ENCODE measurements at regions not wholly inside any gene's neighbourhood (a gene's known extent, or its start where the extent isn't known, plus 50 kb on each side); places are given as distances from the start of the nearest gene placed in this dataset.

DNA sequence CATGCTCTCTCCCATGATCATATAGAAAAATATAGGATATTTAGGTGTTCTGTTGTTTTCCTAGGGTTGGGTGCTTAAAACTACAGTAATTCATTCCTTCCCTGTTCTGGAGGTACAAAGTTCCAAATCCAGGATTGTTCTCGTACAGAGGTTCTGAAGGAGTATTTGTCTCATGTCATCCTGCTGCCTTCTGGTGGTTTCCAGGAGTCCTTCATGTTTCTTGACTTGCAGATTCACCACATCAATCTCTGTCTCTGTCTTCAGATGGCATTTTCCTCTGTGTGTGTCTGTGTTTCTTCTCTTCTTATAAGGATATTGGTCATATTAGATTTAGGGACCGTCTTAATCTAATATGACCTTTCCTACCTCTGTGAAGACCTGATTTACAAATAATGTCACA lies 397.9 kb downstream of the NYAP2 start:
- ATAC-seq (no peak), DNase-seq (no peak)
- H3K36me3 ChIP-seq (ENCODE audit: low read depth) = no peaks in the 10 kb centered on the region
- TF ChIP-seq, protein P1, sequence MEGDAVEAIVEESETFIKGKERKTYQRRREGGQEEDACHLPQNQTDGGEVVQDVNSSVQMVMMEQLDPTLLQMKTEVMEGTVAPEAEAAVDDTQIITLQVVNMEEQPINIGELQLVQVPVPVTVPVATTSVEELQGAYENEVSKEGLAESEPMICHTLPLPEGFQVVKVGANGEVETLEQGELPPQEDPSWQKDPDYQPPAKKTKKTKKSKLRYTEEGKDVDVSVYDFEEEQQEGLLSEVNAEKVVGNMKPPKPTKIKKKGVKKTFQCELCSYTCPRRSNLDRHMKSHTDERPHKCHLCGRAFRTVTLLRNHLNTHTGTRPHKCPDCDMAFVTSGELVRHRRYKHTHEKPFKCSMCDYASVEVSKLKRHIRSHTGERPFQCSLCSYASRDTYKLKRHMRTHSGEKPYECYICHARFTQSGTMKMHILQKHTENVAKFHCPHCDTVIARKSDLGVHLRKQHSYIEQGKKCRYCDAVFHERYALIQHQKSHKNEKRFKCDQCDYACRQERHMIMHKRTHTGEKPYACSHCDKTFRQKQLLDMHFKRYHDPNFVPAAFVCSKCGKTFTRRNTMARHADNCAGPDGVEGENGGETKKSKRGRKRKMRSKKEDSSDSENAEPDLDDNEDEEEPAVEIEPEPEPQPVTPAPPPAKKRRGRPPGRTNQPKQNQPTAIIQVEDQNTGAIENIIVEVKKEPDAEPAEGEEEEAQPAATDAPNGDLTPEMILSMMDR (IDR thresholded peaks at IDR 0.05) = no peak
- H3K9me3 ChIP-seq = no peaks in the 10 kb centered on the region
- no peak overlapping the region for H3K4me3 ChIP-seq
- H3K4me1 ChIP-seq (ENCODE audit: low read depth) = no peaks in the 10 kb centered on the region
- intact Hi-C loops (cut with DNase I, micrococcal nuclease) = no loop called here

DNA sequence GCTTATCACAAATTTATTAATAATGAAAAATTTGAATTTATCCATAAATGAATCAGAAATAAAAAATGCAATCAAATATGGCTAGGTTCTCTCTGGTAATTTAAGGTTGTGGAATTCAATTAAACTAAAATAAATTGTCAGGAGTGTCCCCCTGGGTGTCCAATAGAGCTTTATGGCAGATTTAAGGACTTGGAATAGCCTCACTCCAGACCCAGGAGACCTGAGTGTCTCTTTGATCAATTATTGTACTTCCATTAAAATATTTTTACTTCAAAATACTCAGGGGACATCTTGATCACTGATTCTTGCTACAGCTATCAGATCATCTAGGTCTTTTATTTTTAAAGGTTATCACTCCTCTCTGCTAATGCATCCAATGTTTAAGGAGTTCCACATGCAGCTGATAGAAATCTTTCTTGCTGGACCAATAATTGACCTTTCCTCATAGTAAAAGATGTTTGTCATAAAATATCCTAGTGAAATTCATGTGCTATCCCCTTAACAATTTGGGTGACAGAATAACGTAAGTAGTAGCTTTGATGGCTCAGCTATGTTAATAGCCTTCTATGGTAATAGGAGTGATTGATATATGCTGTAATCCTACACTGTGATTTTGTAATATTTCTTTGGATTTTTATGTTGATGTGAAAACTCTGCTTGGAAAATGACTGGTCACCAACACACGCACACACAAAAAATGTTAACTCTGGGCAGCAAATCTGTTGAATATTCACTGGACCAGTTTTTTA lies 395.3 kb downstream of the NYAP2 start:
- Histone ChIP-seq H3K9me3 (no peaks in the 10 kb centered on the region), H3K36me3 (ENCODE audit: low read depth) (no peaks in the 10 kb centered on the region), H3K4me3 (no peak overlapping the region), H3K4me1 (ENCODE audit: low read depth) (no peaks in the 10 kb centered on the region)
- ATAC-seq (no peak), DNase-seq (no peak)
- TF ChIP-seq, protein P1 (IDR thresholded peaks at IDR 0.05) = no peak
- intact Hi-C loops (cut with DNase I, micrococcal nuclease) = no loop called here

DNA sequence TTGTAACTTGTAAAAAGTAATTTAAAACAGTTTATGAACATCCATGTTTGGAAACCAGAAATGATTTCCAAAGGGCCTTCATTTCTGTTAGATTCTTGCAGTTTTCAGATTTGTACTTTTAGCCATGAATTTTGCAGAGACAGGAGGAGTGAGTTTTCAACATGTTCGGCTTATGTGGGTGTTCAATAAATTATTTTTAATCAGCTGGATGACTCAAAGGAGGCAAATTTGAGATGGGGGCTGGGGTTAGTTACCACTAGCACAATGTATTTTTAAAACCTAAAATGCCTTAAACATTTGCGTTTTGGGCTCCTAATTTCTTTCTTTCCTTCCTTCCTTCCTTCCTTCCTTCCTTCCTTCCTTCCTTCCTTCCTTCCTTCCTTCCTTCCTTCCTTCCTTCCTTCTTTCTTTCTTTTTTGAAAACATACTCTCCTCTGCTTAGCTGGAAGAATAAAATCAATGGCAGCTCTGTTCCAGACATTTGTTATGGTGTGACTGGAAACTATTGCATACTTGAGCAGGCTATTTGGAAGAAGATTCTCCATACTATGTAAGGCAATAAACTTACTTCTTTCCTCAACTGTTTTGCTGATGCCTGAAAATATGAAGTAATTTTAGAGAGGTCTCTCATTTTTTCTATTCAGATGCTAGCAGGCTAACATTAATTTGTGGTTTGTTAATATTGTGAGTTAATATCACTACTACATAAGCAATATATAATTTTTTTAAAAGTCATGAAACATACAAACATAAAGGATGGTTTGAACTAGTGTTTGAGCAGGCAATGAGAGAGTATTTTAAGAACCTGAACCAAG lies 394.4 kb downstream of the NYAP2 start:
- DNase-seq = no peak
- intact Hi-C loops (cut with DNase I, micrococcal nuclease) = no loop called here
- no peaks in the 10 kb centered on the region for H3K4me1 ChIP-seq (ENCODE audit: low read depth)
- TF ChIP-seq, protein P1 (IDR thresholded peaks at IDR 0.05) = no peak
- no peaks in the 10 kb centered on the region for H3K9me3 ChIP-seq
- no peak overlapping the region for H3K4me3 ChIP-seq
- H3K36me3 ChIP-seq (ENCODE audit: low read depth) = no peaks in the 10 kb centered on the region
- no peak for ATAC-seq

DNA sequence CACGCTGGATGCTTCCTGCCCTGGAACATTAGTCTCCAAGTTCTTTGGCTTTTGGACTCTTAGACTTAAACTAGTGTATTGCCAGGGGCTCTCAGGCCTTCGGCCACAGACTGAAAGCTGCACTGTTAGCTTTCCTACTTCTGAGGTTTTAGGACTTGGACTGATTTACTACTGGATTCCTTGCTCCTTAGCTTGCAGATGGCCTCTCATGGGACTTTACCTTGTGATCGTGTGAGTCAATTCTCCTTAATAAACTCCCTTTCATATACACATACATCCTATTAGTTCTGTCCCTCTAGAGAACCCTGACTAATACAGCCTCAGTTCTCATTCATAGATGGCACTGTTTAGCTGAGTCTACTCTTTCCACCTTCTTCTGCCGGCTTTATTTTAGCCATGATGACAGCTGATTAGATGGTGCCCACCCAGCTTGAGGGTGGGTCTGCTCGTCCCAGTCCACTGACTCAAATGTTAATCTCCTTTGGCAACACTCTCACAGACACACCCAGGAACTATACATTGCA lies 389.1 kb downstream of the NYAP2 start:
- H3K36me3 ChIP-seq (ENCODE audit: low read depth) = no peaks in the 10 kb centered on the region
- no peaks in the 10 kb centered on the region for H3K4me1 ChIP-seq (ENCODE audit: low read depth)
- H3K4me3 ChIP-seq = no peak overlapping the region
- intact Hi-C loops (cut with DNase I, micrococcal nuclease) = no loop called here
- DNase-seq (no peak), ATAC-seq (no peak)
- no peaks in the 10 kb centered on the region for H3K9me3 ChIP-seq
- TF ChIP-seq, protein P1 (IDR thresholded peaks at IDR 0.05) = no peak

DNA sequence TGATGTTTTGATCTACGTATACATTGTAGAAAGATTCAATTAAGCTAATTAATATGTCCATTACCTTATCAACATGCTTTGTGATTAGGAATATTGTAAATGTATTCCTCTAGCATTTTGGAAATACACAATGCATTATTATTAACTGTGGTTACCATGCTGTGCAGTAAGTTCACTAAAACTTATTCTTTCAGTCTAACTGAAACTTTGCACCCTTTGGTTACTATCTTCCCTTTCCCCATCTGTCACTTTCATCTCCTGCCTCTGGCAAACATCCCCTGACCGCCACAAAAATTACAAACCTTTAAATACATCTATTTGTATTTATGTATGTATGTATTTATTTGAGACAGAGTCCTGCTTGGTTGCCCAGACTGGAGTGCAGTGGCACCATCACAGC lies 388.0 kb downstream of the NYAP2 start:
- TF ChIP-seq, protein P1 (IDR thresholded peaks at IDR 0.05) = no peak
- Histone ChIP-seq H3K4me3 (no peak overlapping the region), H3K4me1 (ENCODE audit: low read depth) (no peaks in the 10 kb centered on the region), H3K9me3 (no peaks in the 10 kb centered on the region), H3K36me3 (ENCODE audit: low read depth) (no peaks in the 10 kb centered on the region)
- intact Hi-C loops (cut with DNase I, micrococcal nuclease) = no loop called here
- ATAC-seq (no peak), DNase-seq (no peak)
